Endothelial cell of umbilical vein (primary cell): ENCODE measurements at regions not wholly inside any gene's neighbourhood (a gene's known extent, or its start where the extent isn't known, plus 50 kb on each side); places are given as distances from the start of the nearest gene placed in this dataset.

Experiments
- BruUV-seq: library from RNA; stranded (reverse); fragments of 400-500 nt; replicated peaks from 2 replicates; lab custom pipeline; 2021; lab: Mats Ljungman, UMichigan
- CTCF ChIA-PET: fragments of 300-600, 350-600 bp; sonication (Branson Sonifier 250); formaldehyde crosslinking; loops from one replicate; lab custom pipeline; 2021; ENCODE audit warnings: antibody characterized with exemption, inconsistent platforms; lab: Charles Lee
- POLR2A ChIA-PET: fragments of 300-600, 350-600 bp; sonication (Branson Sonifier 250); formaldehyde crosslinking; loops from one replicate; lab custom pipeline; 2021; ENCODE audit warnings: antibody characterized with exemption, inconsistent platforms; lab: Charles Lee
- DNase-seq: peaks from one replicate; pipeline ENCODE4 v3.0.0-alpha.2; 2011; ENCODE audit warnings: low read depth, low spot score
- FAIRE-seq: peaks from 2 replicates; lab custom pipeline; 2011; peaks lifted over from hg19 to GRCh38; lab: Jason Lieb, UNC
- H2AFZ ChIP-seq: 2 replicates; pipeline ENCODE4 v1.6.0; 2012; ENCODE audit warnings: low read depth, low read length, control low read depth, inconsistent platforms
- H3K27ac ChIP-seq: 2 replicates; pipeline ENCODE4 v1.5.1; 2011; ENCODE audit warnings: low read depth, mild to moderate bottlenecking, control low read depth, low read length, moderate library complexity; ENCODE audit not compliant: insufficient read depth
- H3K27me3 ChIP-seq, 2 experiments: 2 replicates each; pipeline versions ENCODE4 v1.6.0 to v1.6.1; 2011; ENCODE audit warnings: low read length in 2 of 2, mixed read lengths in 1 of 2; ENCODE audit not compliant: control insufficient read depth in 2 of 2, insufficient read depth in 2 of 2
- H3K36me3 ChIP-seq, 2 experiments: 2 replicates in 1 of 2; 3 replicates in 1 of 2; pipeline ENCODE4 v1.5.1; 2011; ENCODE audit warnings: low read length in 2 of 2, mild to moderate bottlenecking in 1 of 2, moderate library complexity in 1 of 2; ENCODE audit not compliant: control insufficient read depth in 2 of 2, insufficient read depth in 2 of 2; ENCODE audit errors: extremely low read depth in 1 of 2
- H3K4me1 ChIP-seq: 3 replicates; pipeline ENCODE4 v1.5.1; 2011; ENCODE audit warnings: mild to moderate bottlenecking, low read length; ENCODE audit not compliant: control insufficient read depth, insufficient read depth; ENCODE audit errors: extremely low read depth
- H3K4me2 ChIP-seq: 2 replicates; pipeline ENCODE4 v1.6.1; 2011; ENCODE audit warnings: low read length, control low read depth, mixed read lengths; ENCODE audit not compliant: insufficient read depth
- H3K4me3 ChIP-seq, 3 experiments: fragments of 200-600 bp in 1 of 3; sonication (generic), shearing (Covaris generic) in 1 of 3; replicated peaks in 1 of 3; 2 replicates each; pipeline ENCODE4 v1.5.1; 2011 to 2016; ENCODE audit warnings: control low read depth in 3 of 3, low read length in 3 of 3, mild to moderate bottlenecking in 2 of 3, inconsistent platforms in 1 of 3, low read depth in 1 of 3, moderate library complexity in 1 of 3; ENCODE audit not compliant: insufficient read depth in 1 of 3
- H3K79me2 ChIP-seq: 2 replicates; pipeline ENCODE4 v1.6.0; 2012; ENCODE audit warnings: low read length, inconsistent platforms; ENCODE audit not compliant: control insufficient read depth, insufficient read depth
- H3K9ac ChIP-seq: replicated peaks from 2 replicates; pipeline ENCODE3; 2011; ENCODE audit warnings: low read length, control low read depth; ENCODE audit not compliant: insufficient read depth; ENCODE audit errors: extremely low read depth
- H3K9me1 ChIP-seq: replicated peaks from 3 replicates; pipeline ENCODE4 v1.6.0; 2011; ENCODE audit warnings: mild to moderate bottlenecking, low read length; ENCODE audit not compliant: control insufficient read depth, insufficient read depth; ENCODE audit errors: extremely low read depth
- H3K9me3 ChIP-seq: replicated peaks from 2 replicates; pipeline ENCODE4 v1.5.1; 2012; ENCODE audit warnings: low read length, inconsistent platforms; ENCODE audit not compliant: control insufficient read depth, insufficient read depth
- H4K20me1 ChIP-seq: replicated peaks from 2 replicates; pipeline ENCODE3; 2011; ENCODE audit warnings: mild to moderate bottlenecking, low read length; ENCODE audit not compliant: control insufficient read depth, insufficient read depth; ENCODE audit errors: extremely low read depth
- EZH2 ChIP-seq: IDR thresholded peaks from 2 replicates; pipeline ENCODE4 v1.6.1; 2012; ENCODE audit warnings: borderline replicate concordance, low read depth, mild to moderate bottlenecking, moderate library complexity, low read length, inconsistent platforms; ENCODE audit not compliant: severe bottlenecking
- FOS ChIP-seq: IDR thresholded peaks from 2 replicates; pipeline ENCODE4 v1.6.1; 2011; ENCODE audit warnings: mild to moderate bottlenecking, low read length, moderate library complexity, borderline replicate concordance; ENCODE audit not compliant: insufficient read depth
- GATA2 ChIP-seq: IDR thresholded peaks from 2 replicates; pipeline ENCODE4 v1.7.0; 2011; ENCODE audit warnings: low read depth, mild to moderate bottlenecking, moderate library complexity, mixed read lengths, low read length; ENCODE audit not compliant: insufficient read length, insufficient read depth
- JUN ChIP-seq: IDR thresholded peaks from 2 replicates; pipeline ENCODE4 v1.6.1; 2011; ENCODE audit warnings: borderline replicate concordance, low read depth; ENCODE audit not compliant: insufficient read length, insufficient read depth
- MAX ChIP-seq: IDR thresholded peaks from 2 replicates; pipeline ENCODE4 v1.6.1; 2011; ENCODE audit not compliant: insufficient read depth, insufficient read length
- POLR2A ChIP-seq: IDR thresholded peaks from 2 replicates; pipeline ENCODE4 v1.6.1; 2012; ENCODE audit warnings: low read depth, mild to moderate bottlenecking, control low read depth, low read length
- POLR2AphosphoS5 ChIP-seq: IDR thresholded peaks from 2 replicates; pipeline ENCODE4 v1.6.1; 2012; ENCODE audit warnings: low read depth, mild to moderate bottlenecking, control low read depth, low read length, moderate library complexity; ENCODE audit not compliant: insufficient read depth
- dilution Hi-C: fragments of 300-500 bp; cut with MboI; formaldehyde crosslinking; loops from one replicate; pipeline ENCODE4 v1.15.0; 2019; ENCODE audit warnings: low sequenced_read_pairs; ENCODE audit not compliant: extremely low pct_ligation_motif_present
- intact Hi-C: fragments of 100-400 bp; cut with micrococcal nuclease; formaldehyde crosslinking; loops from one replicate; pipeline ENCODE4 v1.10.0; 2022

- no peaks in the 10 kb centered on the region for H3K4me1 ChIP-seq
- ChIA-PET CTCF (no interaction called here), POLR2A (no interaction called here)
- dilution Hi-C loops (no loop called here), intact Hi-C loops (no loop called here)
- no peak for FAIRE-seq
- no peaks in the 10 kb centered on the region for H4K20me1 ChIP-seq
- TF ChIP-seq MAX (no peak), GATA2 (no peak), FOS (no peak), POLR2A (no peak), JUN (no peak)
- H3K9ac ChIP-seq, result no peak overlapping the region
- no peak overlapping the region for H3K4me2 ChIP-seq
- no peak for DNase-seq
- no peak overlapping the region for H2AFZ ChIP-seq
- BruUV-seq, result no TSS peak
- no peaks in the 10 kb centered on the region for H3K79me2 ChIP-seq
- no peak overlapping the region for H3K27ac ChIP-seq
- H3K9me3 ChIP-seq, result peaks cover 2% of the 10 kb centered on the region
- no peaks in the 10 kb centered on the region for H3K27me3 ChIP-seq
- no peak overlapping the region for H3K4me3 ChIP-seq
- no peaks in the 10 kb centered on the region for H3K36me3 ChIP-seq
- H3K9me1 ChIP-seq, result no peaks in the 10 kb centered on the region
Measured at GRCh38 chr18:51461956-51462355, 264.5 kb upstream of the MEX3C start.

GRCh38 chr18:51463483-51464136 is 266.1 kb upstream of the MEX3C start:
- FAIRE-seq, result no peak
- H3K9ac ChIP-seq, result no peak overlapping the region
- H4K20me1 ChIP-seq, result no peaks in the 10 kb centered on the region
- H3K4me1 ChIP-seq, result no peaks in the 10 kb centered on the region
- no peaks in the 10 kb centered on the region for H3K79me2 ChIP-seq
- peaks cover 2% of the 10 kb centered on the region for H3K9me3 ChIP-seq
- POLR2A ChIA-PET, result no interaction called here
- no peaks in the 10 kb centered on the region for H3K36me3 ChIP-seq
- TF ChIP-seq POLR2AphosphoS5 (no peak), MAX (no peak), EZH2 (no peak)
- no peaks in the 10 kb centered on the region for H3K27me3 ChIP-seq
- dilution Hi-C loops, result no loop called here
- no peak overlapping the region for H3K4me2 ChIP-seq
- BruUV-seq, result no TSS peak
- no peaks in the 10 kb centered on the region for H3K9me1 ChIP-seq
- intact Hi-C loops, result no loop called here
- H3K27ac ChIP-seq, result no peak overlapping the region
- no peak for DNase-seq
- no peak overlapping the region for H2AFZ ChIP-seq
- no peak overlapping the region for H3K4me3 ChIP-seq
- CTCF ChIA-PET, result no interaction called here
